GM18858 (cell line): ENCODE measurements at regions not wholly inside any gene's neighbourhood (a gene's known extent, or its start where the extent isn't known, plus 50 kb on each side); places are given as distances from the start of the nearest gene placed in this dataset.

Experiments
- ATAC-seq: cut with Tn5 transposase; IDR thresholded peaks from one replicate; pipeline ENCODE4 v1.9.1; 2021; ENCODE audit not compliant: unreplicated experiment

DNA sequence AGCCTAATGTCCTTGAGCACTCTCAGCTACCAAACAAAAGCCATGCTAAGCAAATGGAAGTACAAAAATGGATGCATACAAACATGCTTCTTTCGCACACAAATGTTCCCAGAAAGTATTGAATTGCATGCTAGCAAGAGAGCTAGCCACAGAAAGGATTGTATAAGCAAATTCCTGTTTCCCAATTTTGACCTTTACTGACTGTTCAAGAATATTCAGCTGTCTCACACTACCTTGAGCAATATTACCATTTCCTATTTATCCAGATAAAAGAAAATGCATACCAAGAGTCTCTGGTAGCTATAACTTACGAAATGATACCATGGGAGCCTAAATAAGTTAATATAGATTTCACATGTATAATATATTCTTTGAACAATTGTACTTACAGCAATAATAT is 264.6 kb downstream of the TMEM167A start:
- ATAC-seq: no peak

DNA sequence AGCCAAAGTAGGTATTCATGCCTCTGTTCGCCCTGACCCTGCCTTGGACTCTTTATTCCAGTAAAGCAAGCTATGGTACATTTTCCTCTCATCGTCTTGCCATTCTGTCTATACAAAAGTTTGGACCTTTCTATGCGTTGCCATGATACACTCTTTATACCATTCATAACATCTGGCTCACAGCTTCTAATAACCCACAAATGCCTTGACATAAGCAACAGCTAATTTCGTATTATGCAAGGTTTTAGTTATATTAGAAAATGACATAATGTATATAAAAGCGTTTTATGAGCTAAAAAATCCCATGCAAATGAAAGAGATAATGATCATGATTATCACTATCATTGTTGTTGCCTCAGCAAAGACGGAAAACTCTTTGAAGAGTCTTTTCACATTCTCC is 265.7 kb downstream of the TMEM167A start:
- no peak for ATAC-seq

DNA sequence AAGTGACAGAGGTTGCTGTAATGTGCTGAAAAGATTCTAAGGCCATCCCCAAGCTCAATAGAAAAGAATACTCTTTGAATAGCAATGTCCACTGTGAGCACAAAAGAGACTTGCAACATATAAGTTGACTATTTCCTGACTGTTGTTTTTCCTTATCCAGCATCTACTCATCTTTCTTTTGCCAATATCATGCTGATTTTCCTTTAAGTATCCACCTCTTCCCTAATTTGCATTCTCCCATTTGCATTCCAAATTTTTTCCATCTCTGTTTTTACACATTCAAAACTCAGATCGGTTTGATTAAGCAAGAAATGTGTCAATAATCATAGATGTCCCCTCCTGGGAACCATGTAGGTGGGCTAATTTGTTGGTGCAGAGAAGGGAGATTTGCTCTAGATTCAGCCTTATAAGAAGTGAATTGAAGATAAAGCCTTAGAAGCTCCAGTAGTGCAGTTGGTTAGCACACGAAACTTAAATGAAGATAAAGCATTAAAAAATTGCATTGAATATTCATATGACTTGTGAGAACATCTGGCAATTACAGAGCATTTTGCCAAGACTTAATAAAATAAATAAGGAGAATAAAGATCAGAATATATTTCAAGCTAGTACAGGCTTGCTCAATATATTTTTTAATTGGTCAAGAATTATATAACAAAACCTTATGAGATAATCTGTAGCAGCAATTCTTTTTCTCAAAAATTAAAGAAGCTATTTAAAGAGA is 267.6 kb downstream of the TMEM167A start:
- ATAC-seq: no peak

DNA sequence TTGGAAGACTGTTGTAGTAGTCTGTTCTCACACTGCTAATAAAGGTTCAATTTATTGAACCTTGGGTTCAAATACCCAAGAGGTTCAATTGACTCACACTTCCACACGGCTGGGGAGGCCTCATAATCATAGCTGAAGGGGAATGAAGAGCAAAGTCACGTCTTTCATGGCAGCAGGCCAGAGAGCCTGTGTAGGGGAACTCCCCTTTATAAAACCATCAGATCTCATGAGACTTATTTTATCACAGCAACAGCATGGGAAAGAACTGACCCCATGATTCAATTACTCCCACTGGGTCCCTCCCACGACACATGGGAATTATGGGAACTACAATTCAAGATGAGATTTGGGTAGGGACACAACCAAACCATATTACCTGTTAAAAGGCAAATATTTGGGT is 268.2 kb downstream of the TMEM167A start:
- ATAC-seq: no peak

DNA sequence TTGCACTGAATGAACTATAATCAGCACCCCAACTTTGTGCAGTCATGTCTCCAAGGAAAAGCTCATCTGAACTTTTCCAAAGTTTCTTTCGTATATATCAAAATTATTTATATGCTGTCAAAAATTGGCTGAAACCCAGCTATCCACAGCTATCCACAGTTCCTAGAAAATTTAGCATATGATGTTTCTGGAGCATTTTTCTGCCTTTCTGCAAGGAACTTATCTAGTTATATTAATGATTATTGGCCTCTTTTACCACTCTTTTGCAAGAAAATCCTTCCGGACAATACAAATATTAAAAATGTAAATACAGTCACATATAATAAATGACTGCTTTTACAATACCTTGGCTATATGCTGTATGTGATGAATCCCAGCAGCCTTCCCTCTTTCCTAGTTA is 270.2 kb downstream of the TMEM167A start:
- no peak for ATAC-seq

DNA sequence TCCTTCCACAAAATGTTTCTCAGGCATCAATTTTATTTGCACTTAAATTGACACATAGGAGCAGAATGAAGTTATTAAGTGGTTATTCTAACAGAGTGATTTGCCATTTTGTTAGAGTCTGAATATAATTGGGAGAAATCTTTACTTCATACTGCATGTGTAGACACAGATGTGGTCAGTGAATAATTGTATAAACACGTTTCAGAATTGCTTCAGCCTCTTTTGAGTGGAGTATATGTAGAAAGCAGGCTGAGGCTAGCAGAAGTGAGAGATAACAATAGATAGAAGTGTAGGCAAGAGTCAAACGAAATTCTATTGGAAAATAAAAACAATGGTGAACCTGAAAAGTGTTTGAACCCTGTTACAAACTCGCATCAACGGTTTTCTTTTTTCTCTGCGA is 270.7 kb downstream of the TMEM167A start:
- ATAC-seq: no peak

DNA sequence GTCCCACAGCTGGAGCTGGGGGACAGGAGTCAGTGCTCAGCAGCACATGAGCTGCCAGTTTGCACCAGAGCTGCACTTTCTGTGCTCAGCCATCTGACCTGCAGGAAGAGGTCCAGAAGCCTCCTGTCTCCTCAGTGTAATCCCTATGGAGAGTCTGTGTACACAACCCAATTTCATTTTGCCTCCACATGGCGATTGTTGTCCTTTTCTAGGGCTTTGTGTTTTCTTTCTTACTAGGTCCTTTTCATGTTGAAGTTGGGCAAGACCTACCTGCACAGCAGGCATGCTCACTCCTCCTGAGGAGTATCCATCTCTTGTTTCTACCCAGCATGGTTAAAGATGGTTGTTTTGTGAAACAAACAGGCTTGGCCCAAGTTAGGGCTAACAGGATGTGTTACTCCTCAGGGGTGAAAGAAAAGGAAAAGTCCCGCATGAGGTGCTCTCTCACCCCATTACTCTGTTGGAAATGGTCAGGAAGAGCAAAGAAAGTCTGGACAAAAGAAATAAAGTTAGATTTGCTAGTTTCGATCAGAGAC is 273.0 kb downstream of the TMEM167A start:
- ATAC-seq: no peak

DNA sequence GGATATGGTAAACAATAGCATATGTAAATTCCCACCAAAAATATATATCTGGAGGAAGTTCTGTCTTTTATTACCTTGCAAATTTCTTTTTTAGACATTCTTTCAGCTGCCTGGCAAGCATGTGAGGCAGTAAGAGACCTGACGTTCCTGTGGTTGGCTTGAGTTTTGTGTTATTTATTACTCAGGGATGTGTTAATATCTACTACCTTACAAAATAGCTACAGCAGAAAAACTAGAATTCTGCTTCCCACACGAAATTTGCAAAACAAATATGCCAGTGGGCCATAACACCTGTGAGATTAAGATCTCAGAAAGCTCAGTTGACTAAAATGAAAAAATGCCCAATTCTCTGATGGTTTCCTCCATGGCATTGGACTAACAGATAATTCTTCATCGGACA is 274.2 kb downstream of the TMEM167A start:
- peak; percentile 51 for ATAC-seq

DNA sequence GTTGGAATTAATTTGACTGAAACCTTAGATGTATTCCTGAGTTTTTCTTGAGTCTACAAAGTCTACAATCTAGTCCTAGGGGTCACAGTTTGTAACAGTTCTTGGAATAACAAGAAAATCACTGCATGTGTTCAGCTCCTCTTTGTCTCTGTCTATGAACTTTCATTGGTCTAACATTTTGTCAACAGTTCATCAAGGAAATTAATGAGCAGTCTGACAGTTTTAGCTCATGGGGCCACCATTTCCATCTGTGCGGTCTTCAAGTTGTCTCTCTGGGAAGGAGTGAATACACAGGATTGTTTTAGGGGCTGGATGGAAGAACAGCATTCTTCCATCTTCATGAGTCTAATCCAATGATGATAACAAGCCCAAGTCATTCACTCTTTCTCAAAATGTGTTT is 276.4 kb downstream of the TMEM167A start:
- ATAC-seq: no peak

DNA sequence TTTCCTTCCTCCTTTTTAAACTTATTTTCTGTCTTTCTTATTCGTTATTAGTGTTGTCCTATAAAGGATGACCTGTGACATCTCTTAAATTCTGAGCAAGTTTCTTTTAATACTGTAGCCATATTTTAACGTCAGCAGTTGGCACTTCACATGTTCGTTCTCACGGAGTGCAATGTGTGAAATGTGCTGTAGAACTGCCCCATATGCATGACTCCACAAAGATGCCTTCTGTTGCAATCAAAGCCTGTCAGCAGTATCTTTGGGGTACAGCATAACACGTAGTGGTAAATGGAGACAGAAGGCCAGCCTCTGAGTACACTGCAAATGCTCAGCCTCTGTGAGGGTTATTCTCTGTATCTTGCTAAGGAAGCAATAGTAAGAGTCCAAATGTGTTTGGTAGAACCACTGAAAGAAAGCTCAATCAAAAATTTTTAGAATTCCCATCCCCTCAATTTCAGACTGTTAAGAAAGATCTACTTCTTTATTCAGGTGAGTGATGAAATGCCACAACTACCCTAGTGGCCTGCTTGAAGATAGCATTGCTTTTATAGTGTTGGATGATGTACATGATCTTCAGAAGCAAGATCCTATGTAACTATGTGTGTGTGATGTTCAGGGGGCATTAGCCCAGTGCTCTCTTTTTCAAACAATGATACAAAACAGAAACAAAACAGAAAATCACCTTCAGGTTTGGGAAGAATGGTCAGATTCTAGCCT is 277.7 kb downstream of the TMEM167A start:
- ATAC-seq: no peak

DNA sequence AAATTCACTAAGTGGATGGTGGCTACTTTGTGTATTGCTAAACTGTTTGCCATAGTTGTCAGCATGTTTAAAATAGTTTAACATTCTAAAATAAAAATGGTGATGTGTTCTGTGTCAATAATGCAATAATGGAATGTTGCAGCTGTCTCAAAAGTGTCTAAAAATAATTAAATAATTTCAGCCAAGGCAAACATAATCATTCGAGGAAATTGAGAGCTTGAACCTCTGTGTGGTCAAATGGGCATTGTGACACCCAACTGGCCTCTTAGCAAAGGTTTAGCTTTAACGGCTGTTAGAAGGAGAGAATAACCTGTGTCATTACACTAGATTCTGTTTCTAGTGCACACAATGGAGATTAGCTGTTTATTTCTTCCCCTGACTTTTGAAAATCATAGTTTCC is 278.5 kb downstream of the TMEM167A start:
- no peak for ATAC-seq

DNA sequence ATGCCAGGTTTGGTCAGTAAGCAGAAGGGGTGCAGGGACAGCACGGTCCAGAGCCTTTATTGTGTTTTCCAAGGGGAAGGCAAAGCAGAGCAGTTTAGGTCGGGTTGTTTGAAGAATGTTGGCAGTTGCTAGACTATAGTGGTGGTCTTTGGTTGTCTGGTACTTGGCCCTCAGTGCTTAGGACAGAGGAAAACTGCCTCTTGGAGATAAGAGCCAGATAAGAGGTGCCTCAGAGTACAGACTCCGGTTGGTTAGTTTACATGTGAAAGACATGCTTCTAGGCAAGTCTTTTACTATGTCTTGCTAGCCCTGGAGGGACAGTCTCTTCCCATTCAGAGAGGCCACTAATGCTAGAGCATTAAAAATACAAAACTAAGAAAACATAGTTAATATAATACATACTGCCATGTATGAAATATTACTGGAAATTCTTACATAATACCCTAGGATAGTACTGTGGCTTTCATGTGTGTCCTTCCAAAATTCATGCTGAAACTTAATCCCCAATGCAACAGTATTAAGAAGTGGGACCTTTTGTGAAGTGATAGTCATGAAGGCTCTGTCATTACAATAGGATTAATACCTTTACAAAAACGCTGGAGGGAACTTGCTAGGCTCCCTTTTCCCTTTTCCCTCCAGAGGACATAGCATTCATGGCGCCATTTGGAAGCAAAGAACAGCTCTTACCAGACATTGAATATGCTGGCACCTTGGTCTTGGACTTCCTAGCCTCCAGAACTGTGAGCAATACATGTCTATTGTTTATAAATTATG is 280.4 kb downstream of the TMEM167A start:
- no peak for ATAC-seq

DNA sequence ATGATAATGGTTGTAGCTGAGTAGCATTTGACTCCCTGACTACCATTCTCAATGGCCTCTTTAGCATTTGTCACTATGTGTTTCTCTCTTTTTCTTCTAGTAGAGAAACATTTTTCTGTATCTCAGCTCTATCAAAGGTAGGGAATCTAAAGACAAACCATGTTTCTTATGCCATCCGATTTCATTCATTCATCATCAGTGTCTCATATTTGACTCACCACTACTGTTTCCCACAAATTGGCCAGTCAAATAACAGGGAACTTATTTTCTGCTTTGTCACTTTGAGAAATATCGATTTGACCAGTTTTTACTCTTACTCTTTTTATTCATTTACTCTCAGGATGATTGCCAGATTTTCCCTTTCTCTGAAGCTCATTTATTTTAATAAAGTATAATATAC is 282.3 kb downstream of the TMEM167A start:
- ATAC-seq: no peak

DNA sequence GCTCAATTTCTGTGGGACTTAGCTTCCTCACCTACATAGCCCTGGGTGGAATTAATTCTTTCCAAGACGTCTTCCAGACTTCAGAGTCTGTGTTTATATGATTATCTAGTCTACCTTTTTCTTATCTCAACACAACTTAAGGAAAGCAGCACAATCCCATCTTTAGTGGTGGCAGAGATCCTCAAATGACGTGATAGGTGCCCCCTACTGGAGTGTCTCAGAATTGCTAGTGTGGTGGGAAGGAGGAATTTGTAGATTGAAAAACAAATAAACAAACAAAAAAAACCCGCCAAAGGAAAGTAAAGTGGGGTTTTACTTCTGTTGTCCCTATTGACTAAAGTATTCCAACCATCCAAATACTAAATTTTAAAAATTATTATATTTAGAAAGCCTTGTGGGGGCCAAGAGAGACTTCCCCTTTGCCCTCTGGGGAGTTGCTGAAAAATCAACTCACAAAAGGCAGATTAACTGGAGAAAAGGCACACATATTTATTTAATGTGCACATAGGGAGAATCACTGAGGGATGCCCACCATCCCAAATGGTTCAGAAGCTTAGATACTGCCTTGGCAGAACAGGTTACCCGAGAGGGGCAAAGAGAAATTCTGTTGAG is 283.3 kb downstream of the TMEM167A start:
- ATAC-seq: no peak

DNA sequence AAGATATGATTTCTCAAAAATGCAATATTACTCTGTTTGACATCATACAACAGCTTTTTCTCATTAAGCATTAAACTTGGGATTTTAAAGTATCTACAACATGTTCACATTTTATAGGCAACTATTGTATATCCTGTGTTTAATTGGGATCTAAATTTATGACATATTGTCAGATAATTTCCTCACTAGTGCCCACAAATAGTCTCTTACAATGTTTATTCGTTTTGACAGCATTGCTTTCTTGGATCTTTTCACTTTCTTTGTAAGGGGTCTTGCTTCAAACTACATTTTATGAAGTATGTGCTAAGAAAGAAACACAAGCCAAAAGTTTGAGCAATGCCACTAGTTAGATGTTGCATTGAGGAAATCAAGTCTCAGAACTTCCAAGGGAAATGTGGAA is 285.1 kb downstream of the TMEM167A start:
- ATAC-seq: no peak

DNA sequence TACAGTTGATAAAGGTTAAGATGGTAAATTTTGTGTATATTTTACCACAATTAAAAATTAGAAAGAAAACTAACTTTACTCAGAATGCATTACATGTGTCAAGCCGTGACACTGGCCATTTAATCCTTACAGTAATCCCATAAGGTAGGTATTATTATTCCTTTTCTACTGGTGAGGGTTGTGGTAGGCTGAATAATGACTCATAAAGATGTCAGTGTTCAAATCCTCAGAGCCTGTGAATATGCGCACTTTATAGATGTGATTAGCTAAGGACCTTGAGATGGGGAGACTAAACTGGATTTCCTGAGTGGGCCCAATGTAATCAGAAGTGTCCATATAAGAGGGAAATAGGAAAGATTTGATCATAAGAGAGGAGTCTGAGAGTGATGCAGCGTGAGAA is 288.1 kb downstream of the TMEM167A start:
- no peak for ATAC-seq

DNA sequence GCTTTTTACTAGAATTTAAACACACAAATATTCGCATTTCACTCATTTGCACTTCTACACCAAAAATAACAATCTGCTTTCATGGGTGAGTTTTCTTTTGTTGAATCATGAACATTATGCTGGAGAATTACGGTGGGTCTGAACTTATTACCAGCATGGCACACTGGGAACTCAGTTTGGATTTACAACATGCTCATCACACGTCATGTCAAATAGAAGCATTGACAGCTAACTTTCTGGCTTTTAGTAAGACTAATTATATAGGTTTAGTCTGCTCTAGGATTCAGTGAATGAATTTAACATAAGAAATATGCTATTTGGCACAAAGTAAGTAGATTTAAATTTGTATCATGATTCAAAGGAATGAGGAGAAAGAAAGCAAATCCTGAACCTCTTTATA is 290.4 kb downstream of the TMEM167A start:
- no peak for ATAC-seq

DNA sequence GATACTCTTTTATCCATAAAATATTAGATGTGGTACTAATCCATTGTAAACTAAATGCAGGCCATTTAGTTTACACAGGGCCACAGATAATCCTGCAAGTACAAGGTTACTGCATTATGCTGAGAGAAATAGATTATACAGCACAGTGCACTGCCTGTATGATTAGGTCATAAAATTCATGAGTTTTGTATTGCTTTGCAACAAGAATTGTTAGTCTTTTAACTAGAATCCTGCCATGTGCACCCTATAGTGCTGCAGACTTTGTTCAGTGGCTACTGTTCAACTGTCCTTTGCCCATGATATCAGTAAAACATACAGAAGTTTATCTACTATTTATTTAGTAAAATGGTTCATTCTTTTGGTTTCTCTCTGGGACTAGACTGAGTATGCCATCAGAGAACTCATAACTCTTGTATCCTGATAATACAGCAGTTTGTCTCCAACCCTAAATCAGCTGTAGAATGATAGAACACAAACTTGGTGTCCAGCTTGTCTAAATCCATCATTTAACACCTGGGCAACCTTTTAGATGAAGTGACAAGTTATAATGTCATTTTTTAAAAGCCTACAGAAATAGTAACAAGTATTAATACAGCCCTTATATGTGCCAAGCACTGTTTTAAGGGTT is 291.2 kb downstream of the TMEM167A start:
- ATAC-seq: no peak

DNA sequence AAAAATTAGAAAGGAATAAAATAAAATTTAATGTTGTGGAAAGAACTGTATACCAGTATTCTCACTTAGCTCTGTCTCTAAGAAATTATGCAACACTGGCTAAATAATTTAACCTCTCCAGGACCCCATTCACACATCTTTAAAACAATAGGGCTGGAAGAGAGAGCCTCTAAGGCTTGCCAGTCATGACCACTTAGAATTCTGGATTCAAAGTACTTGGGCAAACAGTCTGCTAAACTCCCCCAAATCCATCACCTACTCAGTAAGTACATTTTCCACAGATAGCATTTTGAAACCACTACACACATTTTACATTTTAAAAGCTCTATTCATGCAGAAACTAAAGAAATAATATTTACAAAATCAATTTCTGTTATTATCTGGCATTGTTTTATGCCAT is 291.7 kb downstream of the TMEM167A start:
- no peak for ATAC-seq

DNA sequence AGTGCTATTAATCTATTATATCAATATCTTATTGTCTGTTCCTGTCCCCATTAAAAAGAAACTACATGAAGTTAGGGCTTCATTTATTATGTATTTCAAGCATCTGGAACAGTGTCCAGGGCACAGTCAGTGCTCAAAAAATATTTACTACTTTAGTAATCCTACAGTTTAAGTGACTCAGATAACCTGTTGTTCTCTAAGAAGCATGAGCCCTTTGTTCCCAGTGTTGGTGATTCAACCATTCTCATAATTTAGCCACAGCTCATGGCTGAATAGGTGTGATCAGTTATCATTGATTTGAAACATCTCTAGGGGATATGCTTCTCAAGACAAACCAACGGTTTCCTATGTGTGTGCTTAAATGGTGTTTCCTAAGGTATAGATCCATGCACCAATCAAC is 292.7 kb downstream of the TMEM167A start:
- no peak for ATAC-seq

DNA sequence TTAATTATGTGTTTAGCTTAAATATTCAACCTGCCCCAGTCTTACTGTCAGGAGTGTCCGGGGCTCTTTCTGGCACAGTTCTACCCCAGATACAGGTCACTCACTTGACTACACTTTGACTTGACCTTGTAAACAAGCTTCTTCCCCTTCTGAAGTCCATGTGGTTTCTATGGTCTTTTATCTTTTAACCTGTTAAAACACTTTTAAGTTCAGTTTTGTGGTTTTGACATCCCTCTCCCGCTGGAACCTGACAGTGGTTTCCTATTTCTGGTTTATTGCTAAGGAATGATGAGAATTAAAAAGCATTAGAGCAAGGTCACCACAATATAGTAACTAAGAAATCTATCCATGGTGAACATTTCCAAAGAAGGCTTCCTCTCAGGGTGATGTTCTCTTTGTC is 300.1 kb downstream of the TMEM167A start:
- ATAC-seq: no peak
